Activated CD4-positive, CD25-positive, alpha-beta regulatory T cell (primary cell): ENCODE measurements at regions not wholly inside any gene's neighbourhood (a gene's known extent, or its start where the extent isn't known, plus 50 kb on each side); places are given as distances from the start of the nearest gene placed in this dataset.

Experiments used
- DNase-seq, 4 experiments: peaks; one replicate each; lab custom pipeline; 2025; lab: John Stamatoyannopoulos, UW

DNA sequence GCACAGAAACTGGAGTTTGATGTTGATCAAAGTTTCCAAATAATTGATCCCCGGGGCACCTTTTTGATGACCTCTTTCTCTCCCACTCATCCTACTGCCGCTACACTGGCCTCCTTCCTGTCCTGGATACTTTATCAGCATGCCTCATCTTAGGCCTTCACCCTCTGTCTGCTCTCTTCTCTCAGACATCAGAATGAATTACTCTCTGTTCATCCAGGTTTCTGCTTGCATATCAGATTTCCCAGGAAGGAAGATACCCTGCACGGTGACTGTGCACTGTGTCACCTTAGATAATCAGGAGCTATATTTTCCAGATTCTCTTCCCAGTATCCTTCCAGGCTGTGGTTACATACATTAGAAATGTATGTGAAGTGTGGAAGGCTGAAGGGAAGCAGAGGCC, 397.0 kb downstream of the DIRAS2 start:
- DNase-seq = no peak

DNA sequence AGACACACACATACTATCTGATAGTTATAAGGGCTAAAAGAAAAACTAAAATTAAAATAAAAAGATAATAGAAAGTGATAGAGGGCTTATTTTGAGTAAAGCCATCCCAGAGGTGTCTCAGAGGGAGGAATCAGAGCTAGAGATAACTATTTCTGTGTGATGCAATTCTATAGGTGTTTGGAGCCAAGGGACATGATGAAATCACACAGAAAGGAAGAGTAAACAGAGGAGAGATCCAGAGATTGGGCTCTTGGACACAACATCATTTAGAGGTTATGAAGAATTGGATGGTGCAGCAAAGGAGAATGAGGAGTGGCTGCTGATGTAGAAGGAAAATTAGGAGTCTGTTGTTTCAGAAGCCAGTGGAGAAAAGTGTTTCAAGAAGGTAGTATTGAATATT, 393.5 kb downstream of the DIRAS2 start:
- DNase-seq = no peak

DNA sequence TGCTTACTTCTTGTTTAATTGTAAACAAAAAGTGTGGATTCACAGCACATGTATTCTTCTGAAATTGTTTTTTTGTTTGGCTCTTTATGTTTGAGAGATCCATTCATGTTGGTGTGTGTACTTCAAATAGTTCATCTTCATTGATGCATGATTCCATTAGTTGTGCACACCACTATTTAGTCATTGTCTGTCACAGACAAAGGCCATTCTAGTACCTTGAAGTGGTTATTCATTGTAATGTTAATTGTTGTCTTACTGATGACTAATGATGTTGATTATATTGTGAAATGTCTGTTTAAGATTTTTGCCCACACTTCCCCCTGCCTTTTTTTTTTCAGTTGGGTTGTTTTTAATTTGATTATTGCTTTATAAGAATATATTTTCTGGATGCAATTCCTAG, 391.3 kb downstream of the DIRAS2 start:
- no peak for DNase-seq

DNA sequence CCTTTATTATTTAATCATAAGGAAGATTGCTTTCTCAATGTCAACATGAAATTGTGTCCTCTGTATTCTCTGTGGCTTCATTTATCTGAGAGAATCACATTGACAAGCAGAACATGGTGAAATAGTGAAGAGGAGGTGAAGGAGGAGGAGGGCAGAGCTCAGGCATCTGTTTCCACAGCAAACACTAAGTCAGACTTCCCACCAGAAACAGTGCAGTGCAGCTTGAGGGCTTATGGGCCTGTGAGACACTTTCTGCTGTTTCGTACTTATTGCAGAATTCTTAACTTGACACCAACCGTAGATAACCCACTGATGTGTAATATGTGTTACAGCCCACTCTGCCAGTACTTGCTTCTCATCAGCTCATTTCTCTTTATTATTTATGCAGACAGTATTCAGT, 386.3 kb downstream of the DIRAS2 start:
- no peak for DNase-seq

DNA sequence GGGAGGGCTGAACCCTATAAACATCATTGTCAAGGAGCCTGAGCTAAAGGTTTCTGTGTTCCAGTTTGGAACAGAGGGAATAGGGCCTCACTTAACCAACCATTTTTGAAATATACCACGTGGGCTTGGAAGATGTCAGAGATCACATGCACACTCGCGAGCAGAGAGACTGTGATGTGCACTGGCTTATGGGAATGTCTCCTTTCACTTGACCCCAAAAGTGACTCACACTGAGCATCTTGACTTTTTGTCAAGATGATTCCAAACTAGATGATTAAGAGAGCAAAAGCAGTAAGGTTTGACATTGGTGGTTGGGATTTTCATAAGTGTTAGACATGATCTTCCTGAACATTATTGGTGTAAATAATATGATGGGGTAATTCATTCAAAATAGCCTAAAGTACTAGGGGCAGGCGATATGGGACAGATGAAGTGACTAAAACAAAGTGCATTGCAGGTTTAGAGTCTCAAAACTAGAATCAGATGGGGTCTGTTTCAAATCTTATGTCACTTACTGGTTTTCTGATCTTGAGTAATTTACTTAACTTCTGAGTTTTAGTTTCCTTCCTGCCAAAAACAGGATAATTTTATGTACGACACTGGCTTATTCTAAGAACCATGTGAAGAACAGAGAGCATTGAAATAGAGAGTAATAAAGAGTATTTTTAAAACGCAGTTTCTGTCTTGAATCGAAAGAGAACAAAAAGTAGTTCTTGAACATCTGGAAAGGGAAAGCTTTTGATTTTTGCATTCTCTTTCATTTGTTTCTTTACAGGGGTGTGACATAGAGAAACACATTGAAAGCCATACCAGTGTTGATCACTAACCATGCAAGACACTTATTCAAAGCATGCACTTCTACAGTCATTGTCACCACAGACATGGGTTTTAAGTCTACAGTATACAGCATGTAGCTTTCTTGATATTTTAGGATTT, 383.0 kb downstream of the DIRAS2 start:
- DNase-seq = no peak

DNA sequence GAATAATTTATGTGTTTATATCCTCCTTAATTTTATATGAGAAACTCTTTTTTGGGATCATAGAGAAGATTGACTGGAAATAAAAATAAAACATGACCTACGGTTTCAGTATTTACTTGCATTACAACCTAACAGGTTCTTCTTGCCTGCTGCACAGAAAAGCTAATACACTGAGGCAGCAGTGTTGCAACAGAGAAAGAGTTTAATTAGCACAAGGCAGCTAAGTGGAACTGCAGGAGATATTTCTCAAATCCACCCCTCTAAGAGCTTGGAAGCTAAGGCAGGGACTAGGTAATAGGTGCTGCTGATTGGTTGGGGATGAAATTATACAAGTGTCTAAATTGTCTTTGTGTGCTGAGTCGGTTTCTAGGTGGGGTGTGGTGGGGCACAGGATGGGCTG, 380.9 kb downstream of the DIRAS2 start:
- DNase-seq = no peak

DNA sequence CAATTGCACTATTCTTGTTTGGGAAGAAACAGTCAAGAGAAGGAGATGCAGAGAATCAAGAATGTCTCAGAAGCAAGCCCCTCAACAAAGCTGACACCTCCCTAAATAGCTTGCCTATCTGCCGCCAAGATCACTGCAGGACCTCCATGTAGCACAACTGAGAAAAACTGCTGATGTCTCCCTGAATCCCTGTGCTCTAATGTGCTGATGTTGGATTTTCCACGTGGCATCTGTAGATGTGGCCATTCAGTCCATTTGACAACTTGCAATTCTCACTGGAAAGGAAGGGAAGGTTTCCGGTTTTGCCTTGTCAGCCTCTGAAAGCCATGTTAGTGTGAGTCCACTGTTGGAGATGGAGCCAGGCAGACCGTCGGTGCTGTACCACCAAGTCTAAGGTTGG, 374.0 kb downstream of the DIRAS2 start:
- no peak for DNase-seq

DNA sequence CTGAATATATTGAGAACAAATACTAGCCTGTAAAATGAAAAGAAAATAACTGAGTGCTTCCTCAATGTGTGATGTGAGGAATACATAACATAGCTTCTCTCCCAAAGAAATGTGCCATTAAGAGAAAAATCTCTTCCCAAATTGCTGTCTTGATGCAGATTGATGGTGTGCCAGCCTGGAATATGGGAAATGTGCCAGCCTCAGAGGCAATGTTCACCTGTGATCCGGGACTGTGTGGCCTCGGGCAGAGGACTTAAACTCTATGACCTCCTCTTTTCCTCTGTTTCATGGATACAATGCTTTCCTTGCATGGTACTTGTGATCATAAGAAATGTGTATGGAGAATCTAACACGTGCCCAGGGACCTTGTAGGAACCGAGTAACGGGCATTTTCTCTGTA, 370.9 kb downstream of the DIRAS2 start:
- DNase-seq = no peak

DNA sequence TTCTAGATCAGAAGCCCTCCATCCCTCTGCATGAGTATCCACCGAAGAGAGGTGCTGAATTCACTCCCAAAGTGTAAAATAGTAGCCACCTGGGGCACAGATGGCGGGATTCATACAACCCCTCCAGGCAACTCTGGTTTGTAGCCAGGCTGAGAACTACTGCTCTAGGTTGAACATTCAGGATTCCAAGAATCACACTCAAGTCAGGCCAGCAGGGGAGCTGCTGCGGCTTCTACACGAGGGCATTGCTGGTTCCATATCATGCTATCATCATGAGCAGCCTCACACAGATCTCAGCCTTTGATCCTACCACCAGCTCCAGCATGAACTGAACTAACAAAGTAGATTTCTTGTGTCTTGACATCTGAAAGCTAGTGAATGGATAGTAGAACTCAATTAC, 367.9 kb downstream of the DIRAS2 start:
- no peak for DNase-seq

DNA sequence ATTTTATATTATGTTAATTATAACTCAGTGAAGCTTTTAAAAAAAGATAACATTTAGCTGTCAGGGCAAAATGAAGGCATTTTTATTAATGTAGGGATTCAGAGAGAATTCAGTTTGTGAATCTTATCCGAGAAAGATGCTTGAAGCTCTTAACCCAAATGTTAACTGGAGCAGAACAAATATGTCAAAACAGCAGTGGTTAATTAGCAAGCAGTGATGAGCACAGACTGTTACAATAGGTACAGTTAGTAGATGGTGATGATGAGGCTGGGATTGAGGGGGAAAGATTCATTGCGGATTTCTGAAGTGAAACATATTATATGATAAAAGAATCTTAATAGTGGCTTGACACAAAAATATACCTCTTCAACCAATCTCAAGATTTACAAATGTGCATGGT, 356.7 kb downstream of the DIRAS2 start:
- no peak for DNase-seq

DNA sequence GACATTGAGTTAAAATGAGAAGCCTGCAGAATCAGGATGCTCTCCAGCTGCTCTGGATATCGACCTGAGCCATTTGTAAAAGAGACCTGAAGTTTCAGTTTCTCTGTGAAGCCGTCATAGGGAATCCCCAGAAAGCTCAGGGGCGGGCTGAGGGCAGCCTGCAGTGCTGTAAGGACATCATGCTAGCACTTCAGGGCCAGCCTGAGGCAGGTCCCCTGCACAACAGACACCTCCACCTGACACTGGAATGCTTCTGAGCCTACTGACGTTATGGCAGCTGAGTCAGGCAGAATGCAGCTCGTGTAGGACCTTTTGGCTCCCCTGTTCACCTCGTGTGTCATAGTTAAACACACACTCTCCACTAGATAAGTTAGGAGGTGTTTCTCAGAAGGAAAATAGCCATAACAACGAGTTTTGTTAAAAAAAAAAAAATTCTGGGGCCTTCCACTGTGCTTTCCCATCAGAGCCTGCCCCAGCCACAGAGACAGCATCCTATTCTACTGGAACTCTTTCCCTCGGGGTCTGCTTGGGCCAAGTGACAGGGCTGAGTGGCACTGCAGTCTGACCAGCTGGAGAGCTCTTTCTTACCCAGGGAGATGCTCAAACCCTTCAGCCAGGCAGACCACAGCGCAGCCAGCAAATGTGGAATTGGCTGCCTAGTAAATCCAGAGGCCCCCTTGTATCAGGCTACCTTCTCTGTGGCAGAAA, 354.9 kb downstream of the DIRAS2 start:
- no peak for DNase-seq

DNA sequence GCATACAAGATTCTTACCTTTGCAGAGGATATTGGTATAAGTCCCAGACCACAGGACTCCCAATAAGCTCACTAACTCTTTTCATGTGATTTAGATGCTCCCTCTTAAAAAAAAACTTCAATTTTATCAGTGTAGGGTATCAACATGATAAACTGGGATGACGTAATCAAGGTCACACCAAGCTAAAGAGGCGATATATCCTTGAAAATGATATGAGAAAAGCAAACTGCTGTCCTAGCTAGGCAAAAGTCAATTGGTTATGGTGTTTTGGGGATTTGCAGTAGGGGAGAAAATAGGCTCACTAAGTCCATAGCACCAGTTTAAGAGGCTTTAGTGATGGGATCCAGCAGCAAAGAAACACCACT, 354.4 kb downstream of the DIRAS2 start:
- no peak for DNase-seq

DNA sequence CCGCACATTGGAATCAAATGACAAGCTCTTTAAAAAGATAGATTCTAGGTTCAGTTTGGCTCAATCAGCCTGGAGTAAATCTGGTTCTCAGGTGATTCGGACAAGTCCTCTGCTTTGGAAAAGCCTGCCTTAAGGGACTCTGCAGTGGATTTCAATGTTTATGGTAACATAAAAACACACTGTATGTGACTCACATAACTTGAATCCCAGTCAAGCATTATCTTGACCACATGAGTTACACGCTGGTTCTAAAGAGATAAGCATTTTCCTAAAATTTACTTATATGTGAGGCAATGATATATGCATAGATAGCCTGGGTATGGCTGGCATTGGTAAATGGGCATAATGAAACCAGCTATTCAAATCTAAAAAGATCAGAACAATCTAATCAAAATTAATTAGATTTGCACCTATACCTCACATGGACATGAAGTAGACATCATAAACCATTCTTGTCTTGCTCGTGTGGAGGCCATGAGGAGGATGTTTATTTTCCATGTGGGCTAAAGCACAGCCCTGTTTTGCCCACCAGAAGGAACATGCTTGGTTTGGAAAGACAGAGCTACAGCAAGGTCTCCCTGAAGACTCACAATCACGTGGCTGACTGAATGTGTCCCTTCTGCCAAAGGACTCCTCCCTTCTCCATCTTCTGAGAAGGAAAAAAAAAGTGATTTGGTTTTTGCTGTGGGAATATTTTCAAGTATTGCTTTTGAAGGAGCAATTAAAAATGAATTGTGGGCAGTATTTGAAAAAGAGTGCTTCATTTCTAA, 351.7 kb downstream of the DIRAS2 start:
- no peak for DNase-seq

DNA sequence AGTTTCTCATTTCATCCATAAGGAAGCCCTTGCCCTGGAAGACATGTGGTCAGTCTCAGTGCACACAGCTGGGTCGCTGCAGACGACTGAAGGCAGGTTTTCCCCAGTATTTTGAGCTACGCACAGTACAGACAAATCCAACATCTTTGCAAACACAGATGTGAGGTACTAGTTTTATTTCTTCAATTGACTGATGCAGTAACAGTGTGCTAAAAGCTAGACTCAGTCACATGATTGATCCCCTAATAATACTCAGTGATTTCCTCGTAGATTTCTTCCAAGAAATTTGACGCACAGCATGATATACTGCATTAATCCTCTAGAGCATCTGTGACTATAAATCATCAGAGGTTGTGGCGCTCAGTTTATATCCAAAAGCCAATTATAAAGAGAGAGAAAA, 346.1 kb downstream of the DIRAS2 start:
- no peak for DNase-seq

DNA sequence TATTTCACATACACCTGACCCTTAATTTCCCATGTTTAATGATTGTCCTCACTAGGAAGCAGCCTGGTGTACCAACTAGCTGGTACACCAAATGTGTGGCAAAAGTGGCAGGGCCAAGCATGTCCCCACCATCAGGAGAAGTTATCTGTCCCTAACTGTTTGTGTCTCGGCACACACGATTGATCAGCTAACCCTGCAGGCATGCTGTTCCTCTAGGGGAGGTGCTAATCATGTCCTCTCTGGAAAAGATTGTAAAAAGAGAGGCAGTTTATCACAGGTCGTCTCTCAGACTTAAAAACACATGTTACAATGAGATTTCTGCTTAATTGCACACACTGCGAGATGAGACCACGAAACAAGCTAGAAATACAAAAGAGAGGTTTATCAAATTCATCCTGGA, 342.7 kb downstream of the DIRAS2 start:
- DNase-seq = no peak

DNA sequence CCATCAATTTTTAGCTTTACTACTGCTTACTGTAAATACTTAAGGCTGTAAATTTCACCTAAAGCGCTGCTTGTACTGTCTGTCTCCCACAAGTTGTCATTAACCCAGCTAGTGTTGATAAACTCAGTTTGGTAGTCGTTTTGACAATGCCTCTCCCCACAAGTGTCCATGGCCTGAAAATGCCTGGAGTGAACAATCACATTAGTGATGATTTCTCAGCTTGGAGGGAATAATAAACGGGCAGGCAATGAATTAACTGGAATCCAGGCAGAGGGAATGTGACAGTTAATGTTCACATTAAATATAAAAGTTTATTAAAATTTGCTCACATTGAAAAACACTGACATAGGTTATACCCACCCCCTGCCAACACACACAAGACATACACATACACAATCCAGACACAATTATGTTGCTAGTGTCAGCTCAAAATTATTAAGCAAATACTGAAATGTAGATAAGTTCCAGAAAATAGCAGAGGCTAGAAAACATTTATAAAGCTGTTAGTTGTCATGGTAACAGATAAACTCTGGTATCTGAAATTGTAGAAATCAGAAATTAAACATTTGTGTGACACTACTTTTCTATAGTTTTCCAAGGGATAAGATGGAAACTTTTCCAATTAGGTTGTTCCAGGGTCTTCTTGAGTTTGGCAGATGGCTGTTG, 341.9 kb downstream of the DIRAS2 start:
- DNase-seq = no peak

DNA sequence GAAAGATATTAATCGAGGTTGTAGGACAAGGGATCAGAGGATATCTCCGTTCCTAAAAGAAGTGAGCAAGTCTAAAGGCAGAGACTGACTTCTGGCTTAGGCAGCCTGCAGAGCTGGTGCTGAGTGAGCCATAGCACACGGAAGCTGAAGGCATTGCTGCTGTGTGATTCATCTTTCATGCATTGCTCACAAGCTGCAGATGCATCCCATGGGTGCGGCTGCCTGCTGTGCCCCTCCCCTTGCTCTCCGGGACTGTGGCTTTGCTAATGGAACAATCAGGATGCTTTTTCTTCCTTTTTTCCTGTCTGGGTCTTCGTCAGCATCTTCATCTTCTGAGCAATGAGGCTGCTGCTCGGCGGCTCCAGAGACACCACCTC, 341.4 kb downstream of the DIRAS2 start:
- DNase-seq = no peak

DNA sequence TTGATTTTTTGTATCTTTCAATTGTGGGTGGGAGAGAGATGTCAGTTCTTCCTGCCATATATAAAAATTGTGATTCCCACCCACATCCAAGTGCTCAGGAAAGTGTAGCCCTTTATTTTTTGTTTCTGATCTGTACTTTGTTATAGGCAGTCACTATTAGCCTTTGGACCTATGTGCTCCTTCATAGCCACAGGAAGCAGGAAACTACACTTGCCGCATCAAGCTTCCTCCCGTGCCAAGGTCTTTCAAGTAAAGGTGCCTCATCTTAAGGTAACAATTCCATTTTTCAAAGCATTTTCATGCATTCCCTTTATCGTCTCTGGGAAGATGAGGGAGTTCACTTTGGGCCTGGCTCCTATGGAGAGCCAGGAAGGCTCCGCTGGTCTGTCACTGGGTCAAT, 339.0 kb downstream of the DIRAS2 start:
- no peak for DNase-seq

DNA sequence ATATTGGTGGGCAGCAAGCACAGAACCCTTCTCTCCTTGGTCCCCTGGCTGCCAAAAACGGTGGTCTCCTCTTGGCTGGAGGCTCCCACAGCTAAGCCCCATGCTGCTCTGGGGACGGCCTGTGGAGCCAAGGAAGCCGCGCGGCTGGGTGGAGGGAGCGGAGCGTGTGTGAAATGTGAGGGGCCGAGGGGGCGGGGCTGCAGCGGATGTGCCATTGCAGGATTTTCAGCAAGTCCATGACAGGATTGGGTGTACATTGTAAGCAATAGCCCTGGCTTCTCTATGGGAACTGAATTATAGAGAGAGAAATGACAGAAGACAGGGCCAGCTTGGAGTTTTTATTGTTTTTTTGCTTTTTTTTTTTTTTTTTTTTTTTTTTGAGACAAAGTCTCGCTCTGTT, 336.5 kb downstream of the DIRAS2 start:
- DNase-seq = no peak

DNA sequence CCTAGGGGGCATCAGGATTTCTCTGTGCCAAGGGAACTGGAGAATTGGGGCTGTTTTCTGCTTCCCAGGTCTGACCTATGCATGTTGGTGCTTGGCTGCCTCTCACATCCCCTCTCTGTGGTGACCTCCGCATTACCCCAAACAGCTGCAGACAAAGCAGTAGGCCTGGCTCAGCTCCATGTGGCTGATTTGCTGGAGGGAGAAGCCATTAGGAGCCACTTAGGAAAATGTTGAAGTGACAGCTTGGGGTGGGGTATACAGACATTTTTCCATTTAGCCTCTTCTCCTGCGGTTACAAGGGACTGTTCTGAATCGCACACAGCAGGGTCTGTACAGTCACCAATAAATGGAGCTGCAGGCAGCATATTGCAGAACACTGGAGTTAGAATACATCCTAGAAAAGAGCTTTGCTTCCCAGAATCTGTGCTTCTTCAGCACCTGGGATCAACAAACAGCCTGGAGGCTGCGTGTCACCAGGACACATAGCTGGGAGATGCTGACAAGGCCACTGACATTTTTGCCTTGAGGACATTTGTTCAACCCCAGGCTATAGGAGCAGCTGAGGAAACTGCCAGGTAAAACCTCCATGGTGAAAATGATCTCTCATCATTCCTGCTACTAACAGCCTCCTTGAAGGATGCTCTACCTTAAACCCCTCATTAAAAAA, 335.3 kb downstream of the DIRAS2 start:
- no peak for DNase-seq

DNA sequence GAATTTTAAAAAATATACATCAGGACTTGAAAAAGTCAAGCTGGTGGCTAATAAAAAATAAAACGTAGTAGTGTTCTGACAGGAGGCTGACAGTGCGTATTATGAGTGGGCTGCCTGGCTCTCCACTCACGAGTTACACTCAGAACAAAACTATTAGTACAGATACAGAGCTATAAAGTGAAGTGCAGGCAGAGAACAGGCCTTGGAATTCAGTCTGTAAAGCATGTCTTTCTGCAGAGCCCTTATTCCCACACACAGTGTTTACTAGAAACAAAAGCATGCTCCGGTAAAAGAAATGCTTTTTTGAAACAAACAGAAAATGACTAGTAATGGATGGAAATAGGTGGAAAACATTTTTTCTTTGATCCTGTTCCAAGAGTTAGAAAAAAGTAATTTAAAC, 334.7 kb downstream of the DIRAS2 start:
- DNase-seq = no peak

DNA sequence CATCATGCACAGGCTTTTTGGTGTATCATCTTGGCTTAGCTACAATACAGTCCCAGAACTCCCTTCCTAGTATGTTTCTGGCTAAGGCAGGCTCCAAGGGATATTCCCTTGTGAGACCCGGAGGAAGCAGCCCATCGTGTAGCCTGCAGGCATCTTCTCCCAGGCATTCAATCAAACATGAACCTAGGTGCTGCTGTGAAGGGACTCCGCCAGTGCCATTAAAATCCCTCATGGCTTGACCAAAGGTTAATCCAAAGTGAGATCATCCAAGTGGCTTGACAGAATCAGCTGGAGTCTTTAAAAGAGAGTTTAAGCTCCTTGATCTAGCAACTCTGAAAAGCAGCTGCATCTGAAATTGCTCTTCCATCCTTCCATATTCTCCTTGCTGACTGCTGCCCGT, 333.9 kb downstream of the DIRAS2 start:
- DNase-seq = no peak
